GM13977 (cell line): ENCODE measurements at regions not wholly inside any gene's neighbourhood (a gene's known extent, or its start where the extent isn't known, plus 50 kb on each side); places are given as distances from the start of the nearest gene placed in this dataset.
A peak's percentile ranks its signal among the peaks of the same experiment; 100 is the strongest.

Experiments used
- DNase-seq: peaks from one replicate; pipeline ENCODE4 v3.0.0; 2012; ENCODE audit warnings: low spot score
- CTCF ChIP-seq: IDR thresholded peaks from 2 replicates; pipeline ENCODE4 v1.5.1; 2012; ENCODE audit warnings: mild to moderate bottlenecking, control low read depth; ENCODE audit not compliant: insufficient read depth; ENCODE audit errors: extremely low read depth, missing control alignments
- in situ Hi-C: fragments of 300-500 bp; cut with MboI; formaldehyde crosslinking; loops from one replicate; pipeline ENCODE4 v1.12.0; 2022; ENCODE audit warnings: low sequenced_read_pairs, low pct_unique_long_range_greater_than_20kb, mixed read lengths, inconsistent platforms; ENCODE audit not compliant: unreplicated experiment

- in situ Hi-C loops = no loop called here
- no peak for TF ChIP-seq CTCF
Observed at GRCh38 chr5:20470997-20471396, 483.0 kb upstream of the CDH18 start.

DNA sequence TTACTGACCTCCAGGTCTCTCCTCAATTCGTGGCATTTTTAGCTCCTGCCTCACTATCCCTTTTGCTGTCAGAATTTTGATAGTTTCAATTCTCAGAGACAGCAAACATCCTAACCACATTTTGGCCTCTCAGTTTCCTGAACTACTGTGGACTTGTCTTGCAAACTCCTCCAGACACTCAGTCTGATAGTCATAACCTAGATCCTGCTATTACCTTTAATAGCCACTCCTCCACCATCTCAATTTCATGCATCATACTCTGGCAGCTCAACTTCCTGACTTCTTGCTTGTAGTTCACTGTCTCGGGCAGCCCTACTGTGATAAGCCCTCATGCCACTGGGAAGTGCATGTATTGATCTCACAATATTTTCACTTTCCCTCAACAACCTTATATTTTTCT, 481.8 kb upstream of the CDH18 start:
- no peak for TF ChIP-seq CTCF
- in situ Hi-C loops = no loop called here
- peak; percentile 1 for DNase-seq

More at GRCh38 chr5:20470997-20471396, 483.0 kb upstream of the CDH18 start:
- DNase-seq = peak; percentile 4

DNA sequence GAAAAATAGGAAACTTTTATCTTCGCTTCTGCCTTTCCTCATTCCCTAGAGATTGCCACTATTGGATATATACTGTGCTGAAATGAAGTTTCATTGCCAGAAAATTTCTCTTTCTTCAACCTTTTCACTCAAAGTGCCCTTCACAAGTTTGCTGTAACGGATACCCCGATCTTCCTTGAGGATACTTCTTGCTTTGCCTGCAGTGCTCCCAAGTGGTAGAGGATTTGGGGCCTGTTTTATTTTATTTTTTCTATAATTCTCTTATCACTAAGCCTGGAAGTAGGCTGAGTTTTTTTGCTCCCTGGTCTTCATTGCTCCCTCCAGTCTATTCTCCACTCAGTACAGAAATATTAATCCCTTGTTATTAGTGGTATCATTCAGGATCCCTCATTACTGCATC, 481.4 kb upstream of the CDH18 start:
- TF ChIP-seq CTCF = no peak
- in situ Hi-C loops = no loop called here
- no peak for DNase-seq

GRCh38 chr5:20466512-20466911, 478.5 kb upstream of the CDH18 start:
- in situ Hi-C loops = no loop called here
- TF ChIP-seq CTCF = no peak
- no peak for DNase-seq

DNA sequence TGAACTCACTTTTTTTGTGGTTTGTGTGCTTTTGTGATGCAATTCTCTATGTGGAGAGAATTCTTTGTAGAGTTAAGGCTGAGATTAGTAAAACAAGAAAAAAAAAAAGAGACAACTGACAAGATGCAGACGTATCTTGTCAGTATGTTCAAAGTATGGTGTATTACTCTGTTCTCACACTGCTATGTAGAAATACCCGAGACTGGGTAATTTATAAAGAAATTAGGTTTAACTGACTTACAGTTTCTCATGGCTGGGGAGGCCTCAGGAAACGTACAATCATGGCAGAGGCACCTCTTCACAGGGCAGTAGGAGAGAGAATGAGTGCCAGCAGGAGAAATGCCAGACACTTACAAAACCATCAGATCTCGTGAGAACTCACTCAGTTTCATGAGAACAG, 475.2 kb upstream of the CDH18 start:
- DNase-seq = no peak
- TF ChIP-seq CTCF = no peak
- in situ Hi-C loops = no loop called here

DNA sequence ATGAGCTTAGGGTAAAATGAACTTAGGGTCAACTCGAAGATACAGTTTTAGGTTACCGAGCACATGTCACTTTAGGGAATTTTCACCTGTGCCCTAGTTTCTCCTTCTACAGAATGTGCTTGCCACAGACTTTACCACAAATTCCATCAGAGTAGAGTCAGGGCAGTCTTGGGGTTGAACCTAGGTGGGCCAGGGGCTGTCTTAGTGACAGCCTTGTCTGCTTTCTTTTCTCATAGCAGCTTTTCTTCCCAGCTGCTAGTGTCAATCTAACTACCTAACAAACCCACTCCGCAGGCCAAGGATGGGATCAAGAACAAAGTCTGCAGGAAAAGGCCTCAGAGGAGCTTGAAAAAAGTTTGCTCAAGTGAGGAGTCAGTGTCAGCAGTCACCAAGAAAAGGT, 458.1 kb upstream of the CDH18 start:
- in situ Hi-C loops = no loop called here
- no peak for DNase-seq
- TF ChIP-seq CTCF = no peak

GRCh38 chr5:20445326-20445860, 457.4 kb upstream of the CDH18 start:
- in situ Hi-C loops = no loop called here
- DNase-seq = no peak
- no peak for TF ChIP-seq CTCF
